Renal pelvis (tissue), 1 donor: ENCODE measurements at regions not wholly inside any gene's neighbourhood (a gene's known extent, or its start where the extent isn't known, plus 50 kb on each side); places are given as distances from the start of the nearest gene placed in this dataset.
A peak's percentile ranks its signal among the peaks of the same experiment; 100 is the strongest.
"Not testable (repeated sequence)": the region's sequence is repeated elsewhere in the genome, so short reads cannot be mapped to it uniquely, and the experiment has no call there.

Source experiments
- DNase-seq: peaks from one replicate; pipeline ENCODE4 v3.0.0-alpha.2; 2013

DNA sequence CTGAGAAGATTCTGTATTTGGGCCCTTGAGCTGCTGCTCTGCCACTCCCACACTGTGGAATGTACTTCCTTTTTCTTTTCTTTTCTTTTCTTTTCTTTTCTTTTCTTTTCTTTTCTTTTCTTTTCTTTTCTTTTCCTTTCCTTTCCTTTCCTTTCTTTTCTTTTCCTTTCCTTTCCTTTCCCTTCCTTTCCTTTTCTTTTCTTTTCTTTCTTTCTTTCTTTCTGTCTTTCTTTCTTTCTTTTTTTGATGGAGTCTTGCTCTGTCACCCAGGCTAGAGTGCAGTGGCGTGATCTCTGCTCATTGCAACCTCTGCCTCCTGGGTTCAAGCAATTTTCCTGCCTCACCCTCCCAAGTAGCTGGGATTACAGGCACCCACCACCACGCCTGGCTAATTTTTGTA is 89.8 kb downstream of the DNAAF6 start:
- not testable (repeated sequence) for DNase-seq

DNA sequence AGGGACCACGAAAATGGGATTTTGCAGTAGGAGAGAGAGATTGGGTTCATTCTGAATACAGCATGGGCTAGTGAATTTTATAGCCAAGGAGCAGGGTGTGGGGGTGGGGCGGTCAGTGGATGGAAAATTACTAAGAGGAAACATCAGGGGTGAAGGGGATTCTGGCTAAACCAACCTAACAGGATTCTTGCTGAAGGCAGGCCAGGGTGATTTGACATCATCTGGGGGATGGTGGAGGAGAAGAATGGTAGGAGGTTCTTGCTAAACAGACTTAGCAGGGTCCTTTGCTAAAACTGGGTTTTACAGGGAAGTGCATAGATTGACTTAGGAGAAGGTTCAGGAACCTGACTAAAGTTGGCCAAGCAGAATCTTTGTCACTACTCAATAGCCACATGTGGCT is 91.9 kb downstream of the DNAAF6 start:
- no peak for DNase-seq

DNA sequence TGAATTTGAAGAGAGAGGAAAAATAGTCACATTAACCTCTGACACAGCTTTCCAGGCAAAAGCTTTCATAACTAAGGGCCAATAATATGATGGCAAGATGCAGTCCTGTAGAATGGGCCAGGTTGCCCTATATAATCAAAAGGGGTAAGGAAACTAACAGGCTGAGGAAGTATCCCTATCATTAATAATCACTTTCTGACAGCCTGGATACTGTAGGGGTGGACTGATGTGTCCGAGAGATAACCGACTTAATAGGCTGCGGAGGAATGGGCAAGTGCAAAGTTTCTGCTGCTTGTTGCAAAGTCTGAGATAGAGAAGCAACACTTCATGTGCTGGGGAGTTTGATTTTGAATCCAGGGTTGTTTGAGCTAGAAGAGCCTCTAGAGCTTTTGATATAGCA is 94.8 kb downstream of the DNAAF6 start:
- no peak for DNase-seq

DNA sequence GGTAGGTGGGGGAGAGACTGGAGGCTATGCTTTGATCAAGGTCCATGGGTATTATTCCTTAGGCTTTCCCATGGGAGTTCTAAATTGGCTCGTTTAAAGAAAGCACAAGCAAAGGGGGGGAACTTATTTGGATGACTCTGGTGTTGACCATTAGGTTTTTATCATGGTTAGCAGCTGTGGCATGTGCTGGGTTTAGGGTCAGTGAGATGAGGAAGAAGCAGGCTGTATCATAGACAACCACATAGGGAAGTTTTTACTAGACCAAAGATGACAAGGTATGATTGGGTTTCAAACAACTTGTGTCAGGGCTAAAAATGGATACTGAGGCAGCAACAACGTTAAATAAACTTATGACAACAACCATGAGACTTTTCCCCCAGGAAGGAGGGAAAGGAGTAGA is 97.7 kb downstream of the DNAAF6 start:
- no peak for DNase-seq

DNA sequence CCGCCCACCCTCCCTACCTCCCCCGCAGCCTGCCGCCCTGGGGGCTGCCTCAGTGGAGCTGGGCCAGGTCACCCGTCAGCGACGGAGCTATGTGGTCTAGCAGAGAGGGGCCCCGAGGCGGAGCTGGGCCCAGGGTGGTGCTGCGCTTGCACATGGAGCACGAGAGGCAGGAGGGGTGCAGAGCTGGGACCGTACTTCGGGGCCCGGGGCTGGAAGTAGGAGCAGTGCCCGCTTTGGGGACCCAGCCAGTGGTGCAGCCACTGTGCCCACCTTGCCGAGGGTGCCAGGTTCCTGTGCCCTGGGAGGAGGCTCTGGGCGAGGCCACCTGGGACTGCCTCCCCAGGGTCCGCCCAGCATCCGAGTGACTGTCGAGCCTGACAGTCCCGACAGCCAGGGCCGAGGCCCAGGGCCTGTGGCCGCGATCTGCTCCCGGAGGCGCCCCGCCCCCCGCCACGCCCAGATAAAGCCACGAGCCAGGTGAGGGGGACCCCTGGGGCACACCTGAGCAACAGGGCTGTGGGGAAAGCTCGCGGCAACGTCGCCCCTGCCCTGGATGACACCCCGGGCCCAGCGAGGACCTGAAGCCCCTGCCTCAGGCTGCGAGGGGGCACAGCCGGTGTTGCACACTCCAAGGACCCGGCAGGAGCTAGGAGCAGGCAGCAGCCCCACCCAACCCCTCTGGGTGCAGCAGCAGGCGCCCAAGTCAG is 117.5 kb downstream of the DNAAF6 start:
- DNase-seq = no peak

DNA sequence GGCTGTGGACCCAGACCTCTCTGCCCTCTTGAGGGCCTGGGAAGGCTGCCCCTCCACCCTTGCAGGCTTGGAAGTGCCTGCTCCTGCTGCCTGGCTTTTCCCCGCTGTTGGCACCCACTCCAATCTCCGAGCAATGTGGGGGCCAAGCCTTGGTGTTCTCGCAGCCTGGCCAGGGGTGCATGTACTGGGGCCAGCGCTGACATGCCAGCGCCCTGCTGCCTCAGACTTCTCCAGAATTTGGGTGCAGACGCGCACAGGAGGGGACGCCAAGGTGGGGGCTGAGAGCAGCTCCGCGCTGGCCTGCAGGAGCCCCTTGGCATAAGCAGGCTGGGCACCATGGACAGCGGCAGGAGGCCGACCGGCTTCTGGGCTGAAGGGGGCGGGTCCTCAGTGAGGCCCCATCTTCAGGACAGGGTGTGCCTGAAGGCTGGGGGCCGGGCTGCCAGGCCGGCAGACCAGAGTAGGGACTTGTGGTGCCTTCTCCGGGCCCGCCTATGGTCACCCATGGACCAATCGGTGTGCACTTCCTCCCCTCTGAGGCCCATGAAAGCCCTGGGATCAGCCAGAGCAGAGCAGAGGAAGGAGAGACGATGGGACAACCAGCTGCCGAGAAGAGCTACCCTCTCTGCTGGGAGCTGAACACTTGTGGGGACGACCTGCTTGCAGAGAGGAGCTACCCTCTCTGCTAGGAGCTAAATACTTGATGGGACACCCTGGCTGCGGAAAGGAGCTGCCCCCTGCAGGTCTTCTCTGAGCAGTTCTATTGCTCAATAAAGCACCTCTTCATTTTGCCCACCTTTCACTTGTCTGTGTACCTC is 118.3 kb downstream of the DNAAF6 start:
- peak; percentile 42 for DNase-seq

DNA sequence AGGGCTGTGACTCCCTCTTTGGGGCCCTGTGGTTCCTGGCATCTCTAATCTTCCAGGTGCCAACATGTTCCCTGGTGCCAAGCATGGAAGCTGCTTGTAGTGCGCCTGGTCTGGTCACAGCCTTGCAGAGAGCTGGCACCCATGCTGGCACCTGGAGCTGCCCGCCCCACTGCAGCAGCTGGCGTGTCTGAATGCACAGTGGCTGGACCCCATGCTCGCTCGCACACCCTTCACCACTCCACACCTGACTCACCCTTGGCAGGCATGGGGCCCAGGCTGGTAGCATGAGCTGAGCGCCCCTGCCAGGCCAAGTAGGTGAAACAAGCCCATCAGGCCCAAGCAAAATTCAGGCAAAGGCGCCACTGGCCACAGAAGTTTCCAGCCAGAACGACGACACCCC is 119.1 kb downstream of the DNAAF6 start:
- DNase-seq = no peak

DNA sequence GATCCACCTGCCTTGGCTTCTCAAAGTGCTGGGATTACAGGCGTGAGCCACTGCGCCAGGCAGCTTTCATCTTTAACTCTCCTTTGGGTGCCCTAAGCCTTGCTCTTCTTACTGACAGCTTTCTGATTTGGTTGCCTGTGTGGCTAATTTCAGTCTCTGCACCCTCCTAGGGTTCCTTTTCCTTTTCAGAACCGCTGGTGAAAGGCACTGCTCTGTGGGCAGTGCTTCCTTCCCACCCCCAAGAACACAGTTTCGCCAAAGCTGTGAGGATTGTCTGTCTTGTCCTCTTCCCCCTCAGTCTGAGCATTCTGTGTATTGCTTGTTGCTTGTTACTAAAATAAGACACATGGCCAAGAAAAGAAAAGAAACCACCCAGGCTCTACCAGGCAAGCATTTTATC is 101.4 kb upstream of the FRMPD3 start:
- no peak for DNase-seq

GRCh38 chrX:107348990-107349389 is 100.5 kb upstream of the FRMPD3 start:
- no peak for DNase-seq

DNA sequence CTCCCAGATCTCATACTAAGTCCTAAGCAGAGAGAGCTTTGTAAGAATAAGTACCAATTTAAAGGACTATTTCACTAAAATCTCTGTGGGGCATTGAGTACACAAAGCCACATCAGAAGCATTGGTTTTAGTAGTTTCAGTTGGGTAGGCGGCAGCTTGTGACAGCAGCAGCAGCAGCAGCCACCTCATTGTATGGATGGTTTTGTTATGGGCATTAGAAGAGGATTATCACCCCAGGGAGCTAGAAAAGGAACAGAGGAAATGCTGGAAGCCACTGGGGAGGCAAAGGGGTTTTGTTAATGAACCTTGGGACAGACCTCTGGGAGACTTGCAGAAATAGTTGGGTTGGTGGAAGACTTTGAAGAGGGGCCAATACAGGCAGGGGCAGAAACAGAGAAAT is 93.9 kb upstream of the FRMPD3 start:
- DNase-seq = no peak

DNA sequence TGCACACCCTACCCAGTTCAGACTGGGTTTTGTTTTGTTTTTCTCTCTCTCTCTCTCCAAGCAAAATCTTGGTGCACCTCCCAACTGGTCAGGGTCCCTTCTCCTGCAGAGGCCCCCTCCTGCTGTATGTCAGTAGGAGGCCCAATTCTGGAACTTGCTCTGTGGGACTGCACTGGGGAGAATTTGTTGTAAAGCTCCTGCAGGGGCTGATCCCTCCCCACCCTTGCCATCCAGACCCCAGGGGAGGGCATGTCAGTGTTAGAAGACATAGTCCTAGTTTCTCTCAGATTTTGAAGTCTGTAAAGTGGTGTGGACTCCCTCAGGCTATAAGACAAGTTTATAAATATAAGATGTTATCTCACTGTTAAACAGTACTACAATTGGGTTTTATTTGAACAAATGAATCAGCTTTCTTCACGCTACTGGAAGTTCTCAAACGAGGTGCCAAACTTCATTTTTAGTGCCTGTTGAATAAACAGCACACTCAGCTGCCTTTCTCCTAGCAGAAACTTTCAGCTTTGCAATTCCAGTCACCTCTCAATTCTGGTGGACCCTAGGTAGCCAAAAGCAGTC is 88.6 kb upstream of the FRMPD3 start:
- no peak for DNase-seq

DNA sequence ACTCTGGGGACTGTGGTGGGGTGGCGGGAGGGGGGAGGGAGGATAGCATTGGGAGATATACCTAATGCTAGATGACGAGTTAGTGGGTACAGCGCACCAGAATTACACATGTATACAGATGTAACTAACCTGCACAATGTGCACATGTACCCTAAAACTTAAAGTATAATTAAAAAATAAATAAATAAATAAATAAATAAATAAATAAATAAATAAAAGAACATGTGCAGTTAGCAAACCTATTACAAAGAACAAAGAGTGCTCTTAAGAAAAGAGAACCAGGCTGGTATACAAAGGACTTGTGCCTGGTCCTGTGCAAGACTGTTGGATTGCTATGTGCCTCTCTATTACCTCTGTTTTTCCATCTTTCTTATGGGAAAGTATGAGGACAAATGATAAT is 79.3 kb upstream of the FRMPD3 start:
- DNase-seq = not testable (repeated sequence)

DNA sequence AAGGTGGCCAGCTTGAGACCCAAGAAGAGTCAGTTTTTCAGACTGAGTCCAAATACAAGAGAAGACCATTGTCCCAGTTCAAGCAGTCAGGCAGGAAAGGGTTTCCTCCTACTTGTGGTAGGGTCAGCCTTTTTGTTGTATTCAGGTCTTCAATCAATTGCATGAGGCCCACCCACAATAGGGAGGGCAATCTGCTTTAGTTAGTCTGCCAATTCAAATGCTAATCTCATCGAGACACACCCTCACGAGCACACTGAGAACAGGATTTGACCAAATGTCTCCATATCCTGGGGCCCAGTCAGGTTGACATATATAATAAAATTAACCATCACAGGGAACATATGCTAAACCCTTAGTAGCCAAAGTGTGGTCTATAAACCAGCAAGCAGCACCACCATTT is 75.3 kb upstream of the FRMPD3 start:
- no peak for DNase-seq

DNA sequence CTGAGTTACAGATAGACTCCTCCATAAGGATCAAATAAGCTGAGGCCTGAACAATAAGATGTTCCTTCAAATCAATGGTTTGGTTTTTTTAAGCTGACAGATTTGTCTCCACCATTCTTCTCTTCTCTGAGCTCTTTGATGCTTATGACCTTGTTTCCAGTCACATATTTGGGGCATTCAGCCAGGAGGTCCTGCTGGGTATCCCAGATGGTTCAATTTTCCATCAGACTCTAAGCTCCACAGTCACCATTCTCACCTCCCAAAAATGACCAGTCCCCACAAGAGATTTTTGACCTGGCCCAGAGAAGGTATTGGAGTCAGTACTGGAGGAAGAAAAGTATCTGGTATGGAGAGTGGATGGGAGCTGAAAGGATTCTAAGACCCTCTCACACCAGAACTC is 74.6 kb upstream of the FRMPD3 start:
- no peak for DNase-seq

GRCh38 chrX:107376186-107376585 is 73.3 kb upstream of the FRMPD3 start:
- DNase-seq = not testable (repeated sequence)

GRCh38 chrX:107384397-107385105 is 64.9 kb upstream of the FRMPD3 start:
- DNase-seq = no peak

- no peak for DNase-seq
Observed at GRCh38 chrX:107389726-107390125, 59.7 kb upstream of the FRMPD3 start.

- not testable (repeated sequence) for DNase-seq
Observed at GRCh38 chrX:107393656-107394055, 55.8 kb upstream of the FRMPD3 start.

- no peak for DNase-seq
Observed at GRCh38 chrX:107396235-107396634, 53.2 kb upstream of the FRMPD3 start.

- no peak for DNase-seq
Observed at GRCh38 chrX:107396783-107397182, 52.7 kb upstream of the FRMPD3 start.

- no peak for DNase-seq
Observed at GRCh38 chrX:107398115-107398514, 51.3 kb upstream of the FRMPD3 start.
